Pancreas (tissue), 10 donors: ENCODE measurements at regions not wholly inside any gene's neighbourhood (a gene's known extent, or its start where the extent isn't known, plus 50 kb on each side); places are given as distances from the start of the nearest gene placed in this dataset.

Source experiments
- ATAC-seq, 4 donors: fragments of 200-7000 bp; cut with Tn5 transposase; one replicate each; pipeline versions ENCODE4 v1.8.0 to v1.9.1; 2020; ENCODE audit warnings: mild to moderate bottlenecking in 4 of 4, moderate library complexity in 4 of 4
- DNase-seq, 6 donors: peaks; one replicate each; pipeline ENCODE4 v3.0.0-alpha.2; 2020
- FAIRE-seq: peaks from 2 replicates; lab custom pipeline; 2012; peaks lifted over from hg19 to GRCh38; lab: Jason Lieb, UNC
- H3K27ac ChIP-seq, 4 donors: fragments of 200-600 bp; sonication (generic); 1 replicate in 3 of 4; 2 replicates in 1 of 4; pipeline versions ENCODE4 v1.5.0 to v1.8.0; 2020
- H3K27me3 ChIP-seq, 4 donors: fragments of 200-600 bp; one replicate each; pipeline ENCODE4 v1.8.0; 2021
- H3K36me3 ChIP-seq, 3 donors: fragments of 200-600 bp; sonication (generic) in 1 of 3; one replicate each; pipeline versions ENCODE4 v1.5.0 to v1.8.0; 2020 to 2021
- H3K4me1 ChIP-seq, 3 donors: fragments of 200-600 bp; one replicate each; pipeline ENCODE4 v1.8.0; 2021
- H3K4me3 ChIP-seq, 4 donors: fragments of 200-600 bp; sonication (generic) in 2 of 4; one replicate each; pipeline versions ENCODE4 v1.5.0 to v1.8.0; 2020 to 2021
- H3K9me3 ChIP-seq, 4 donors: fragments of 200-600 bp; one replicate each; pipeline ENCODE4 v1.8.0; 2021
- CTCF ChIP-seq, 4 donors: fragments of 200-600 bp; sonication (generic) in 3 of 4; IDR thresholded peaks; one replicate each; pipeline versions ENCODE4 v1.5.0 to v1.8.0; 2021; ENCODE audit warnings: antibody characterized with exemption in 4 of 4
- WGBS, 2 donors: extraction: QIAGEN DNeasy Blood & Tissue Kit; methylation state at CpG; one replicate each; pipeline ENCODE4 v1.1.7; 2013; 5-methylcytosine and 5-hydroxymethylcytosine counted together
- intact Hi-C, 3 donors: fragments of 100-400 bp; cut with DNase I; formaldehyde crosslinking; loops; one replicate each; pipeline versions ENCODE4 v1.11.1 to v1.14.2; 2022
- donor health status: healthy with polysubstance abuse.
- donor health status: DM: no; HTN: no; CAD: no; lungs with moderate emphysema.
- donor health status: DM: no; HTN: no; CAD: no.
- donor health status: control.
- donor health status: control.
- donor health status: Bipolar disorder and iron deficiency.
- donor health status: DM: yes; HTN: yes; CAD: no.
- donor health status: DM: no; HTN: no; CAD: no.
- donor health status: DM: no; HTN: no; CAD: no.
- donor health status: DM: yes; HTN: yes; CAD: no.

- Histone ChIP-seq H3K36me3 (no peaks in the 10 kb centered on the region), H3K9me3 (no peaks in the 10 kb centered on the region), H3K4me1 (no peaks in the 10 kb centered on the region), H3K27ac (no peak overlapping the region), H3K4me3 (no peak overlapping the region), H3K27me3 (no peaks in the 10 kb centered on the region)
- TF ChIP-seq CTCF (IDR thresholded peaks at IDR 0.05) = no peak
- intact Hi-C loops = no loop called here
- DNase-seq (no peak), FAIRE-seq (no peak), ATAC-seq (no peak)
These were observed 349.2 kb upstream of the HSF2 start for GRCh38 chr6:122050242-122050755.

GRCh38 chr6:122052346-122052900, 347.0 kb upstream of the HSF2 start:
- ATAC-seq (no peak), DNase-seq (no peak), FAIRE-seq (no peak)

GRCh38 chr6:122059918-122060317, 339.5 kb upstream of the HSF2 start:
- intact Hi-C loops = no loop called here
- Histone ChIP-seq H3K9me3 (no peaks in the 10 kb centered on the region), H3K27ac (no peak overlapping the region), H3K4me3 (no peak overlapping the region), H3K36me3 (no peaks in the 10 kb centered on the region), H3K27me3 (no peaks in the 10 kb centered on the region), H3K4me1 (no peaks in the 10 kb centered on the region)
- 69% methylated on average over 4 of the region's 4 CpGs for WGBS, 2 donors
- no peak for FAIRE-seq
- ATAC-seq = no peak
- no peak for DNase-seq
- TF ChIP-seq CTCF (IDR thresholded peaks at IDR 0.05) = no peak

More at GRCh38 chr6:122052346-122052900, 347.0 kb upstream of the HSF2 start:
- intact Hi-C loops = no loop called here
- Histone ChIP-seq H3K36me3 (no peaks in the 10 kb centered on the region), H3K4me3 (no peak overlapping the region), H3K27ac (no peak overlapping the region), H3K27me3 (no peaks in the 10 kb centered on the region), H3K4me1 (no peaks in the 10 kb centered on the region), H3K9me3 (no peaks in the 10 kb centered on the region)
- no peak for TF ChIP-seq CTCF (IDR thresholded peaks at IDR 0.05)
- WGBS, 2 donors = 69 to 74% methylated on average over 3 of the region's 3 CpGs

- H3K4me3 ChIP-seq = no peak overlapping the region
- ATAC-seq = no peak
- H3K27ac ChIP-seq = no peak overlapping the region
- no peaks in the 10 kb centered on the region for H3K9me3 ChIP-seq
- H3K27me3 ChIP-seq = no peaks in the 10 kb centered on the region
- DNase-seq = no peak
- WGBS, 2 donors = 81 to 86% methylated on average over 3 of the region's 3 CpGs
- intact Hi-C loops = no loop called here
- no peaks in the 10 kb centered on the region for H3K4me1 ChIP-seq
- FAIRE-seq = no peak
- no peak for TF ChIP-seq CTCF (IDR thresholded peaks at IDR 0.05)
- H3K36me3 ChIP-seq = no peaks in the 10 kb centered on the region
These were observed 337.6 kb upstream of the HSF2 start for GRCh38 chr6:122061855-122062254.

- Histone ChIP-seq H3K36me3 (no peaks in the 10 kb centered on the region), H3K4me3 (no peak overlapping the region), H3K4me1 (peaks cover 0 to 3% (median 0%) of the 10 kb centered on the region in 3 donors), H3K27me3 (no peaks in the 10 kb centered on the region), H3K27ac (no peak overlapping the region), H3K9me3 (no peaks in the 10 kb centered on the region)
- DNase-seq = no peak
- intact Hi-C loops = no loop called here
- no peak for ATAC-seq
- 71 to 76% methylated on average over 4 of the region's 4 CpGs for WGBS, 2 donors
- TF ChIP-seq CTCF (IDR thresholded peaks at IDR 0.05) = no peak
- no peak for FAIRE-seq
These were observed 336.4 kb upstream of the HSF2 start for GRCh38 chr6:122063076-122063475.
